Astrocyte (in vitro differentiated cells and primary cell): ENCODE measurements at regions not wholly inside any gene's neighbourhood (a gene's known extent, or its start where the extent isn't known, plus 50 kb on each side); places are given as distances from the start of the nearest gene placed in this dataset.
A peak's percentile ranks its signal among the peaks of the same experiment; 100 is the strongest.

ENCODE experiments used
- DNase-seq: peaks from one replicate; pipeline ENCODE4 v3.0.0-alpha.2; 2010; ENCODE audit warnings: low read depth
- FAIRE-seq: peaks from 2 replicates; lab custom pipeline; 2011; peaks lifted over from hg19 to GRCh38; lab: Jason Lieb, UNC
- H2AFZ ChIP-seq: 2 replicates; pipeline ENCODE4 v1.6.0; 2012; ENCODE audit warnings: low read depth, low read length, inconsistent platforms
- H3K27ac ChIP-seq: 2 replicates; pipeline ENCODE4 v1.5.1; 2011; ENCODE audit warnings: low read depth, low read length, inconsistent platforms
- H3K27me3 ChIP-seq: 2 replicates; pipeline ENCODE4 v1.6.0; 2011; ENCODE audit warnings: low read length, inconsistent platforms; ENCODE audit not compliant: insufficient read depth
- H3K36me3 ChIP-seq: 2 replicates; pipeline ENCODE4 v1.5.1; 2011; ENCODE audit warnings: low read length, inconsistent platforms; ENCODE audit not compliant: insufficient read depth
- H3K4me1 ChIP-seq: 2 replicates; pipeline ENCODE4 v1.5.1; 2011; ENCODE audit warnings: low read length, inconsistent platforms; ENCODE audit not compliant: insufficient read depth
- H3K4me2 ChIP-seq: 2 replicates; pipeline ENCODE4 v1.6.0; 2012; ENCODE audit warnings: low read length, inconsistent platforms
- H3K4me3 ChIP-seq: 2 replicates; pipeline ENCODE4 v1.5.1; 2011; ENCODE audit warnings: low read depth, mild to moderate bottlenecking, low read length, inconsistent platforms; ENCODE audit not compliant: insufficient read depth
- H3K79me2 ChIP-seq: 2 replicates; pipeline ENCODE4 v1.6.0; 2012; ENCODE audit warnings: mild to moderate bottlenecking, low read length, inconsistent platforms; ENCODE audit not compliant: insufficient read depth
- H3K9ac ChIP-seq: 2 replicates; pipeline ENCODE4 v1.6.0; 2012; ENCODE audit warnings: mild to moderate bottlenecking, low read length, inconsistent platforms
- H3K9me3 ChIP-seq: 2 replicates; pipeline ENCODE4 v1.5.1; 2012; ENCODE audit warnings: low read depth, mild to moderate bottlenecking, low read length, inconsistent platforms; ENCODE audit not compliant: insufficient read depth
- H4K20me1 ChIP-seq: 2 replicates; pipeline ENCODE4 v1.6.0; 2012; ENCODE audit warnings: low read length, inconsistent platforms; ENCODE audit not compliant: insufficient read depth
- H3K27ac Mint-ChIP-seq: one replicate; pipeline ENCODE4 v1.8.0; 2021; ENCODE audit warnings: mild to moderate bottlenecking, mixed read lengths; ENCODE audit not compliant: unreplicated experiment
- H3K27me3 Mint-ChIP-seq: one replicate; pipeline ENCODE4 v1.8.0; 2021; ENCODE audit warnings: low read depth, mixed read lengths; ENCODE audit not compliant: unreplicated experiment
- H3K36me3 Mint-ChIP-seq: one replicate; pipeline ENCODE4 v1.8.0; 2021; ENCODE audit warnings: low read depth, mixed read lengths; ENCODE audit not compliant: unreplicated experiment
- H3K4me1 Mint-ChIP-seq: one replicate; pipeline ENCODE4 v1.8.0; 2021; ENCODE audit warnings: low read depth, mixed read lengths; ENCODE audit not compliant: unreplicated experiment
- H3K4me3 Mint-ChIP-seq: one replicate; pipeline ENCODE4 v1.8.0; 2021; ENCODE audit warnings: mild to moderate bottlenecking, moderate library complexity, mixed read lengths; ENCODE audit not compliant: unreplicated experiment
- H3K9me3 Mint-ChIP-seq: one replicate; pipeline ENCODE4 v1.8.0; 2021; ENCODE audit warnings: mild to moderate bottlenecking, mixed read lengths; ENCODE audit not compliant: unreplicated experiment
- CTCF ChIP-seq: IDR thresholded peaks from 2 replicates; pipeline ENCODE4 v1.5.1; 2011; ENCODE audit warnings: low read depth, mild to moderate bottlenecking, inconsistent platforms, low read length, moderate library complexity; ENCODE audit not compliant: insufficient read depth
- EZH2 ChIP-seq: IDR thresholded peaks from 2 replicates; pipeline ENCODE4 v1.6.1; 2012; ENCODE audit warnings: mild to moderate bottlenecking, low read length, inconsistent platforms; ENCODE audit not compliant: insufficient read depth

GRCh38 chr10:5299950-5300349 is 64.8 kb upstream of the UCN3 start:
- DNase-seq (no peak), FAIRE-seq (no peak)
- Histone ChIP-seq H3K9me3 (no peaks in the 10 kb centered on the region), H3K27ac (no peak overlapping the region), H3K36me3 (no peaks in the 10 kb centered on the region), H4K20me1 (no peaks in the 10 kb centered on the region), H3K9ac (no peak overlapping the region), H3K4me3 (no peak overlapping the region), H3K79me2 (no peaks in the 10 kb centered on the region), H2AFZ (no peak overlapping the region), H3K4me1 (no peaks in the 10 kb centered on the region), H3K27me3 (no peaks in the 10 kb centered on the region), H3K4me2 (no peak overlapping the region)
- no peak overlapping the region for H3K4me3 Mint-ChIP-seq
- H3K27ac Mint-ChIP-seq: no peak overlapping the region
- peaks cover 8% of the 10 kb centered on the region for H3K9me3 Mint-ChIP-seq
- TF ChIP-seq EZH2: no peak
- no peak for TF ChIP-seq CTCF
- no peaks in the 10 kb centered on the region for H3K27me3 Mint-ChIP-seq
- no peaks in the 10 kb centered on the region for H3K4me1 Mint-ChIP-seq
- H3K36me3 Mint-ChIP-seq: no peaks in the 10 kb centered on the region

GRCh38 chr10:5303504-5303903 is 61.3 kb upstream of the UCN3 start:
- TF ChIP-seq EZH2 (no peak), CTCF (no peak)
- Histone ChIP-seq H2AFZ (no peak overlapping the region), H3K27me3 (no peaks in the 10 kb centered on the region), H3K79me2 (no peaks in the 10 kb centered on the region), H3K4me2 (no peak overlapping the region), H3K4me1 (no peaks in the 10 kb centered on the region), H3K9ac (no peak overlapping the region), H3K9me3 (no peaks in the 10 kb centered on the region), H3K4me3 (no peak overlapping the region), H3K27ac (no peak overlapping the region), H4K20me1 (no peaks in the 10 kb centered on the region), H3K36me3 (no peaks in the 10 kb centered on the region)
- Mint-ChIP-seq H3K9me3 (peaks cover 11% of the 10 kb centered on the region), H3K4me1 (no peaks in the 10 kb centered on the region), H3K27me3 (no peaks in the 10 kb centered on the region), H3K27ac (no peak overlapping the region), H3K36me3 (no peaks in the 10 kb centered on the region), H3K4me3 (no peak overlapping the region)
- no peak for DNase-seq
- FAIRE-seq: no peak

GRCh38 chr10:5305374-5305773 is 59.4 kb upstream of the UCN3 start:
- no peak overlapping the region for H2AFZ ChIP-seq
- H3K9me3 Mint-ChIP-seq: peaks cover 11% of the 10 kb centered on the region
- DNase-seq (no peak), FAIRE-seq (peak; percentile 17)
- TF ChIP-seq CTCF (no peak), EZH2 (no peak)
- no peaks in the 10 kb centered on the region for H3K36me3 Mint-ChIP-seq
- no peaks in the 10 kb centered on the region for H3K27me3 ChIP-seq
- no peak overlapping the region for H3K4me3 Mint-ChIP-seq
- H3K4me1 ChIP-seq: no peaks in the 10 kb centered on the region
- no peak overlapping the region for H3K4me2 ChIP-seq
- H3K4me3 ChIP-seq: no peak overlapping the region
- H3K4me1 Mint-ChIP-seq: no peaks in the 10 kb centered on the region
- H3K27me3 Mint-ChIP-seq: peaks cover 3% of the 10 kb centered on the region
- no peak overlapping the region for H3K27ac ChIP-seq
- H3K36me3 ChIP-seq: no peaks in the 10 kb centered on the region
- H4K20me1 ChIP-seq: no peaks in the 10 kb centered on the region
- H3K9ac ChIP-seq: no peak overlapping the region
- no peak overlapping the region for H3K27ac Mint-ChIP-seq
- H3K9me3 ChIP-seq: no peaks in the 10 kb centered on the region
- no peaks in the 10 kb centered on the region for H3K79me2 ChIP-seq
